ENCODE measurements at regions not wholly inside any gene's neighbourhood (a gene's known extent, or its start where the extent isn't known, plus 50 kb on each side); places are given as distances from the start of the nearest gene placed in this dataset.
"Not testable (repeated sequence)": the region's sequence is repeated elsewhere in the genome, so short reads cannot be mapped to it uniquely, and the experiment has no call there.

DNA sequence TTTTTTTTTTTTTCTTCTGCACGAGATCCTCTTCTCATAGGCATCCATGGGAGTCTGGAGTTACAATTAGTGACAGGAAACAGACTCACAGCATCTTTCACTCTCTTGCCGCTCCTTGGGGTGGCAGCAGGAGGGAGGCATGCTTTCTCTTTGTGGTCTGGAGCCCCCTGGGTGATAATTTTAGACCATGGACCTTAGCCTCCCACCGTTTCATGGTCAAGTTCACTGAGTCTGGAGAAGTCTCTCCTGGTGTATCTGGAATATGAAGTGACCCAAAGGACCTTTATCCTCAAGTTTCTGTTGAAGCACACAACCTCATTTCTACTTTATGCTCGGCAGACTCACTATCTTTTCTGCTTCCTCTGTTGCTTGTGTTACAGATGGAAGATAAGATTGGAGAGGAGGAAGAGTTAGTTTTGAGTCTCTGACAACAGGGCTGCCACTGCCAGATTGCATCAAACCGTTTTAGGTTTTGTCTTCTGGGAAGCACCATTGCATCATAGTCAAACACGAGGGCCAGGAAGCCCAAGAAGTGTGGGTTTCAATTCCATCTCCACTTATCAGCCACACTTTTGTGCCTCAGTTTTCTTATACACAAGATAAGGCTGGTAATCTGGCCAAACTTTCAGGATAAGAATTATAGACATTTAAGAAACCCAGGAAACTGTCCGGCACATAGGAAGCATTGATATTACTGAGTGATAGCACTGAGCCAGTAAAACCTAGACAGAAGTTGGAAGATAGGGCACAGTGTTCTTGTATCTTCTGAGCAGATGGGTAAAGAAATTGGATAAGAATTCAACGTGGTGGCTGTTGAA is 62.3 kb downstream of the ADCYAP1 start:
- POLR2A ChIA-PET = no interaction called here
- no peak for TF ChIP-seq CTCF (IDR thresholded peaks at IDR 0.05; ENCODE audit: insufficient read depth in 1 of 2, low read depth in 1 of 2, low read length in 1 of 2, severe bottlenecking in 1 of 2, unreplicated experiment in 1 of 2)
- Mint-ChIP-seq H3K36me3 (ENCODE audit: insufficient read depth, unreplicated experiment) (no peaks in the 10 kb centered on the region), H3K27me3 (ENCODE audit: insufficient read depth, unreplicated experiment) (peaks cover 8% of the 10 kb centered on the region), H3K4me3 (ENCODE audit: unreplicated experiment) (no peak overlapping the region), H3K9me3 (ENCODE audit: unreplicated experiment) (no peaks in the 10 kb centered on the region), H3K4me1 (ENCODE audit: low read depth, unreplicated experiment) (no peaks in the 10 kb centered on the region), H3K27ac (ENCODE audit: unreplicated experiment) (no peak overlapping the region)
- no peak overlapping the region for H3K4me3 ChIP-seq (ENCODE audit: low read depth, low read length)
- H3K4me1 ChIP-seq = no peaks in the 10 kb centered on the region
- no peaks in the 10 kb centered on the region for H3K36me3 ChIP-seq (ENCODE audit: control insufficient read depth, insufficient read depth, low read length)
- no peaks in the 10 kb centered on the region for H3K9me3 ChIP-seq
- CTCF ChIA-PET = no interaction called here
- intact Hi-C loops (cut with micrococcal nuclease; ENCODE audit: unreplicated experiment) = no loop called here
- H3K27me3 ChIP-seq (replicated peaks; ENCODE audit: control insufficient read depth, insufficient read depth, low read length) = no peaks in the 10 kb centered on the region; the same call in 1 of the 2 replicates
- no peak for DNase-seq
- BruUV-seq (replicated peaks) = no TSS peak

- H3K4me1 ChIP-seq; H3K36me3 ChIP-seq (ENCODE audit: control insufficient read depth, insufficient read depth, low read length); H3K9me3 ChIP-seq; H3K4me3 ChIP-seq (ENCODE audit: low read depth, low read length); DNase-seq; POLR2A ChIA-PET; H3K9me3 Mint-ChIP-seq (ENCODE audit: unreplicated experiment); H3K4me1 Mint-ChIP-seq (ENCODE audit: low read depth, unreplicated experiment); H3K27ac Mint-ChIP-seq (ENCODE audit: unreplicated experiment); H3K36me3 Mint-ChIP-seq (ENCODE audit: insufficient read depth, unreplicated experiment); CTCF ChIA-PET; H3K4me3 Mint-ChIP-seq (ENCODE audit: unreplicated experiment); intact Hi-C loops (cut with micrococcal nuclease; ENCODE audit: unreplicated experiment); BruUV-seq (replicated peaks); H3K27me3 ChIP-seq (replicated peaks; ENCODE audit: control insufficient read depth, insufficient read depth, low read length); H3K27me3 Mint-ChIP-seq (ENCODE audit: insufficient read depth, unreplicated experiment): not testable (repeated sequence)
These were observed 64.2 kb downstream of the ADCYAP1 start for GRCh38 chr18:968910-969309.

DNA sequence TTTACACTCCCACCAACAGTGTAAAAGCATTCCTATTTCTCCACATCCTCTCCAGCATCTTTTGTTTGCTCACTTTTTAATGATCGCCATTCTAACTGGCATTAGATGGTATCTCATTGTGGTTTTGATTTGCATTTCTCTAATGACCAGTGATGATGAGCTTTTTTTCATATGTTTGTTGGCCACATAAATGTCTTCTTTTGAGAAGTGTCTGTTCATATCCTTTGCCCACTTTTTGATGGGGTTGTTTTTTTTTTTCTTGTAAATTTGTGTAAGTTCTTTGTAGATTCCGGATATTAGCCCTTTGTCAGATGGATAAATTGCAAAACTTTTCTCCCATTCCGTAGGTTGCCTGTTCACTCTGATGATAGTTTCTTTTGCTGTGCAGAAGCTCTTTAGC is 64.6 kb downstream of the ADCYAP1 start:
- H3K4me3 Mint-ChIP-seq (ENCODE audit: unreplicated experiment); BruUV-seq (replicated peaks); H3K9me3 ChIP-seq; DNase-seq; H3K27me3 Mint-ChIP-seq (ENCODE audit: insufficient read depth, unreplicated experiment); H3K9me3 Mint-ChIP-seq (ENCODE audit: unreplicated experiment); intact Hi-C loops (cut with micrococcal nuclease; ENCODE audit: unreplicated experiment); H3K4me1 Mint-ChIP-seq (ENCODE audit: low read depth, unreplicated experiment); H3K36me3 Mint-ChIP-seq (ENCODE audit: insufficient read depth, unreplicated experiment); H3K36me3 ChIP-seq (ENCODE audit: control insufficient read depth, insufficient read depth, low read length); H3K4me1 ChIP-seq; H3K27ac Mint-ChIP-seq (ENCODE audit: unreplicated experiment); H3K27me3 ChIP-seq (replicated peaks; ENCODE audit: control insufficient read depth, insufficient read depth, low read length); POLR2A ChIA-PET; H3K4me3 ChIP-seq (ENCODE audit: low read depth, low read length): not testable (repeated sequence)
- CTCF ChIA-PET = interaction anchor here (1.0 kb wide), 1 partner anchor 8 kb away, joined by 4 read pairs; no protein-coding TSS in a partner anchor

DNA sequence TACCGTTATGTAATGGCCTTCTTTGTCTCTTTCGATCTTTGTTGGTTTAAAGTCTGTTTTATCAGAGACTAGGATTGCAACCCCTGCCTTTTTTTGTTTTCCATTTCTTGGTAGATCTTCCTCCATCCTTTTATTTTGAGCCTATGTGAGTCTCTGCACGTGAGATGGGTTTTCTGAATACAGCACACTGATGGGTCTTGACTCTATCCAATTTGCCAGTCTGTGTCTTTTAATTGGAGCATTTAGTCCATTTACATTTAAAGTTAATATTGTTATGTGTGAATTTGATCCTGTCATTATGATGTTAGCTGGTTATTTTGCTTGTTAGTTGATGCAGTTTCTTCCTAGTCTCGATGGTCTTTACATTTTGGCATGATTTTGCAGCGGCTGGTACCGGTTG is 69.9 kb downstream of the ADCYAP1 start:
- CTCF ChIA-PET; H3K9me3 ChIP-seq; H3K4me3 Mint-ChIP-seq (ENCODE audit: unreplicated experiment); H3K4me3 ChIP-seq (ENCODE audit: low read depth, low read length); intact Hi-C loops (cut with micrococcal nuclease; ENCODE audit: unreplicated experiment); BruUV-seq (replicated peaks); H3K27ac Mint-ChIP-seq (ENCODE audit: unreplicated experiment); DNase-seq; H3K9me3 Mint-ChIP-seq (ENCODE audit: unreplicated experiment); H3K36me3 Mint-ChIP-seq (ENCODE audit: insufficient read depth, unreplicated experiment); H3K27me3 ChIP-seq (replicated peaks; ENCODE audit: control insufficient read depth, insufficient read depth, low read length); POLR2A ChIA-PET; H3K4me1 Mint-ChIP-seq (ENCODE audit: low read depth, unreplicated experiment); H3K4me1 ChIP-seq; H3K27me3 Mint-ChIP-seq (ENCODE audit: insufficient read depth, unreplicated experiment); H3K36me3 ChIP-seq (ENCODE audit: control insufficient read depth, insufficient read depth, low read length): not testable (repeated sequence)

DNA sequence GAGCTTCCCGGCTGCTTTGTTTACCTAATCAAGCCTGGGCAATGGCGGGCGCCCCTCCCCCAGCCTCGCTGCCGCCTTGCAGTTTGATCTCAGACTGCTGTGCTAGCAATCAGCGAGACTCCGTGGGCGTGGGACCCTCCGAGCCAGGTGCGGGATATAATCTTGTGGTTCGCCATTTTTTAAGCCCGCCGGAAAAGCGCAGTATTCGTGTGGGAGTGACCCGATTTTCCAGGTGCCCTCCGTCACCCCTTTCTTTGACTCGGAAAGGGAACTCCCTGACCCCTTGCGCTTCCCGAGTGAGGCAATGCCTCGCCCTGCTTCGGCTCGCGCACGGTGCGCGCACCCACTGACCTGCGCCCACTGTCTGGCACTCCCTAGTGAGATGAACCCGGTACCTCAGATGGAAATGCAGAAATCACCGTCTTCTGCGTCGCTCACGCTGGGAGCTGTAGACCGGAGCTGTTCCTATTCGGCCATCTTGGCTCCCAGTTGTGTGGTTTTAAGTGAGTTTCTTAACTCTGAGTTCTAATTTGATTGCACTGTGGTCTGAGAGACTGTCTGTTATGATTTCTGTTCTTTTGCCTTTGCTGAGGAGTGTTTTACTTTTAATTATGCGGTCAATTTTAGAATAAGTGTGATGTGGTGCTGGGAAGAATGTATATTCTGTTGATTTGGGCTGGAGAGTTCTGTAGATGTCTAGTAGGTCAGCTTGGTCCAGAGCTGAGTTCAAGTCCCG is 71.9 kb downstream of the ADCYAP1 start:
- POLR2A ChIA-PET = interaction anchor here (0.6 kb wide), 1 partner anchor 41 kb away, joined by 4 read pairs; no protein-coding TSS in a partner anchor
- BruUV-seq (replicated peaks) = TSS peak; percentile 57
- H3K9me3 ChIP-seq; H3K27me3 Mint-ChIP-seq (ENCODE audit: insufficient read depth, unreplicated experiment); H3K9me3 Mint-ChIP-seq (ENCODE audit: unreplicated experiment); H3K27me3 ChIP-seq (replicated peaks; ENCODE audit: control insufficient read depth, insufficient read depth, low read length); intact Hi-C loops (cut with micrococcal nuclease; ENCODE audit: unreplicated experiment); H3K4me1 ChIP-seq; H3K4me1 Mint-ChIP-seq (ENCODE audit: low read depth, unreplicated experiment); H3K36me3 ChIP-seq (ENCODE audit: control insufficient read depth, insufficient read depth, low read length); H3K36me3 Mint-ChIP-seq (ENCODE audit: insufficient read depth, unreplicated experiment); CTCF ChIA-PET: not testable (repeated sequence)
- H3K4me3 Mint-ChIP-seq (ENCODE audit: unreplicated experiment) = peak overlapping the region; percentile 78
- peak in 1 of 2 experiments; percentile 12 for DNase-seq
- peak overlapping the region; percentile 60 for H3K27ac Mint-ChIP-seq (ENCODE audit: unreplicated experiment)
- H3K4me3 ChIP-seq (ENCODE audit: low read depth, low read length) = peak overlapping the region; percentile 40

- CTCF ChIA-PET; H3K27me3 ChIP-seq (replicated peaks; ENCODE audit: control insufficient read depth, insufficient read depth, low read length); H3K27me3 Mint-ChIP-seq (ENCODE audit: insufficient read depth, unreplicated experiment); H3K9me3 Mint-ChIP-seq (ENCODE audit: unreplicated experiment); H3K36me3 Mint-ChIP-seq (ENCODE audit: insufficient read depth, unreplicated experiment); BruUV-seq (replicated peaks); H3K4me1 ChIP-seq; H3K36me3 ChIP-seq (ENCODE audit: control insufficient read depth, insufficient read depth, low read length); DNase-seq; H3K9me3 ChIP-seq; intact Hi-C loops (cut with micrococcal nuclease; ENCODE audit: unreplicated experiment); H3K4me1 Mint-ChIP-seq (ENCODE audit: low read depth, unreplicated experiment): not testable (repeated sequence)
- Mint-ChIP-seq H3K4me3 (ENCODE audit: unreplicated experiment) (peak overlapping the region; percentile 78), H3K27ac (ENCODE audit: unreplicated experiment) (peak overlapping the region; percentile 60)
- H3K4me3 ChIP-seq (ENCODE audit: low read depth, low read length) = peak overlapping the region; percentile 40
- POLR2A ChIA-PET = interaction anchor here (0.6 kb wide), 1 partner anchor 42 kb away, joined by 4 read pairs; no protein-coding TSS in a partner anchor
These were observed 72.7 kb downstream of the ADCYAP1 start for GRCh38 chr18:977327-977726.

Data from Caco-2 (cell line).